ENCODE measurements at regions not wholly inside any gene's neighbourhood (a gene's known extent, or its start where the extent isn't known, plus 50 kb on each side); places are given as distances from the start of the nearest gene placed in this dataset.

DNA sequence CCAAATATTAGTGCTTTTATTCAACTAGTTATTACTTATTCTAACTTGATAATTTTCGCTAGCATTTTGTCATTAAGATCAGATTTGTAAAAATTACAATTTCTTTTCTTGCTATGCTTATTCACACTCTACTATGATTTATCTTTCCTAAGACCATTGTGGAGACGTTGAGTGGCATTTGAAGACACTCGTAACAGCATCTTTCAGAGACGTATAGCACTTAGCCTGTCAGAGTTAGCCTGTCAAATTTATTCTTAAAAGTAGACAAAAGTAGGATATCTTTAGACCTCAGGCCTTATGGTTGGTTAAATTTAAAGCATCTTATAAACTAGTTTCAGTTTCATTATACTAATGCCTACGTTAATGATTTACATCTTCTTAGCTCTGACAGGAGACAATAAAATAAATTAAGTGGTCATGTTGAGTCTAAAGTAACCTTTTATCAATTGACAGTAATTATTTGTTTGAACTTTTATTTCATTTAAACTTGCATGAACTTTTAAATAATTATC is 1410.1 kb downstream of the MRPL39 start (continued):
- no peak for TF ChIP-seq ZBTB26 (tag by site-specific recombination; optimal IDR thresholded peaks at IDR 0.05)
- TF ChIP-seq, protein P1, sequence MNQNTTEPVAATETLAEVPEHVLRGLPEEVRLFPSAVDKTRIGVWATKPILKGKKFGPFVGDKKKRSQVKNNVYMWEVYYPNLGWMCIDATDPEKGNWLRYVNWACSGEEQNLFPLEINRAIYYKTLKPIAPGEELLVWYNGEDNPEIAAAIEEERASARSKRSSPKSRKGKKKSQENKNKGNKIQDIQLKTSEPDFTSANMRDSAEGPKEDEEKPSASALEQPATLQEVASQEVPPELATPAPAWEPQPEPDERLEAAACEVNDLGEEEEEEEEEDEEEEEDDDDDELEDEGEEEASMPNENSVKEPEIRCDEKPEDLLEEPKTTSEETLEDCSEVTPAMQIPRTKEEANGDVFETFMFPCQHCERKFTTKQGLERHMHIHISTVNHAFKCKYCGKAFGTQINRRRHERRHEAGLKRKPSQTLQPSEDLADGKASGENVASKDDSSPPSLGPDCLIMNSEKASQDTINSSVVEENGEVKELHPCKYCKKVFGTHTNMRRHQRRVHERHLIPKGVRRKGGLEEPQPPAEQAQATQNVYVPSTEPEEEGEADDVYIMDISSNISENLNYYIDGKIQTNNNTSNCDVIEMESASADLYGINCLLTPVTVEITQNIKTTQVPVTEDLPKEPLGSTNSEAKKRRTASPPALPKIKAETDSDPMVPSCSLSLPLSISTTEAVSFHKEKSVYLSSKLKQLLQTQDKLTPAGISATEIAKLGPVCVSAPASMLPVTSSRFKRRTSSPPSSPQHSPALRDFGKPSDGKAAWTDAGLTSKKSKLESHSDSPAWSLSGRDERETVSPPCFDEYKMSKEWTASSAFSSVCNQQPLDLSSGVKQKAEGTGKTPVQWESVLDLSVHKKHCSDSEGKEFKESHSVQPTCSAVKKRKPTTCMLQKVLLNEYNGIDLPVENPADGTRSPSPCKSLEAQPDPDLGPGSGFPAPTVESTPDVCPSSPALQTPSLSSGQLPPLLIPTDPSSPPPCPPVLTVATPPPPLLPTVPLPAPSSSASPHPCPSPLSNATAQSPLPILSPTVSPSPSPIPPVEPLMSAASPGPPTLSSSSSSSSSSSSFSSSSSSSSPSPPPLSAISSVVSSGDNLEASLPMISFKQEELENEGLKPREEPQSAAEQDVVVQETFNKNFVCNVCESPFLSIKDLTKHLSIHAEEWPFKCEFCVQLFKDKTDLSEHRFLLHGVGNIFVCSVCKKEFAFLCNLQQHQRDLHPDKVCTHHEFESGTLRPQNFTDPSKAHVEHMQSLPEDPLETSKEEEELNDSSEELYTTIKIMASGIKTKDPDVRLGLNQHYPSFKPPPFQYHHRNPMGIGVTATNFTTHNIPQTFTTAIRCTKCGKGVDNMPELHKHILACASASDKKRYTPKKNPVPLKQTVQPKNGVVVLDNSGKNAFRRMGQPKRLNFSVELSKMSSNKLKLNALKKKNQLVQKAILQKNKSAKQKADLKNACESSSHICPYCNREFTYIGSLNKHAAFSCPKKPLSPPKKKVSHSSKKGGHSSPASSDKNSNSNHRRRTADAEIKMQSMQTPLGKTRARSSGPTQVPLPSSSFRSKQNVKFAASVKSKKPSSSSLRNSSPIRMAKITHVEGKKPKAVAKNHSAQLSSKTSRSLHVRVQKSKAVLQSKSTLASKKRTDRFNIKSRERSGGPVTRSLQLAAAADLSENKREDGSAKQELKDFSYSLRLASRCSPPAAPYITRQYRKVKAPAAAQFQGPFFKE (tag by site-specific recombination; IDR thresholded peaks at IDR 0.05; ENCODE audit: borderline replicate concordance) = no peak
- no peak for TF ChIP-seq ZNF629 (tag by site-specific recombination; IDR thresholded peaks at IDR 0.05)
- TF ChIP-seq ZNF776 (tag by site-specific recombination; IDR thresholded peaks at IDR 0.05; ENCODE audit: borderline replicate concordance) = no peak

GRCh38 chr21:24188506-24188905 is 1418.8 kb downstream of the MRPL39 start:
- Histone ChIP-seq H3K36me3 (ENCODE audit: control insufficient read depth in 2 of 2, insufficient read depth in 1 of 2, low read length in 2 of 2) (no peaks in the 10 kb centered on the region), H3K9me3 (ENCODE audit: control insufficient read depth, insufficient read depth, low read depth, low read length) (no peaks in the 10 kb centered on the region), H3K4me1 (ENCODE audit: control insufficient read depth, insufficient read depth, low read length) (no peaks in the 10 kb centered on the region), H3K4me3 (ENCODE audit: low read depth, low read length) (no peak overlapping the region), H3K27ac (ENCODE audit: extremely low read depth, low read depth, low read length) (no peak overlapping the region)
- CTCF ChIA-PET = no interaction called here
- POLR2A ChIA-PET = no interaction called here
- no peak for TF ChIP-seq ZNF624 (tag by site-specific recombination; IDR thresholded peaks at IDR 0.05)
- no peak for TF ChIP-seq ZNF623 (tag by site-specific recombination; IDR thresholded peaks at IDR 0.05)
- no peak for TF ChIP-seq ZNF37A (tag by site-specific recombination; IDR thresholded peaks at IDR 0.05)
- no peak for TF ChIP-seq ZNF560 (tag by site-specific recombination; IDR thresholded peaks at IDR 0.05; ENCODE audit: borderline replicate concordance)
- TF ChIP-seq ZNF600 (tag by site-specific recombination; IDR thresholded peaks at IDR 0.05) = no peak
- TF ChIP-seq ZNF239 (tag by site-specific recombination; IDR thresholded peaks at IDR 0.05) = no peak
- TF ChIP-seq ZNF658 (tag by site-specific recombination; IDR thresholded peaks at IDR 0.05) = no peak
- TF ChIP-seq ZNF571 (tag by site-specific recombination; IDR thresholded peaks at IDR 0.05) = no peak
- TF ChIP-seq ZNF10 (tag by site-specific recombination; IDR thresholded peaks at IDR 0.05) = no peak
- TF ChIP-seq, protein P2, sequence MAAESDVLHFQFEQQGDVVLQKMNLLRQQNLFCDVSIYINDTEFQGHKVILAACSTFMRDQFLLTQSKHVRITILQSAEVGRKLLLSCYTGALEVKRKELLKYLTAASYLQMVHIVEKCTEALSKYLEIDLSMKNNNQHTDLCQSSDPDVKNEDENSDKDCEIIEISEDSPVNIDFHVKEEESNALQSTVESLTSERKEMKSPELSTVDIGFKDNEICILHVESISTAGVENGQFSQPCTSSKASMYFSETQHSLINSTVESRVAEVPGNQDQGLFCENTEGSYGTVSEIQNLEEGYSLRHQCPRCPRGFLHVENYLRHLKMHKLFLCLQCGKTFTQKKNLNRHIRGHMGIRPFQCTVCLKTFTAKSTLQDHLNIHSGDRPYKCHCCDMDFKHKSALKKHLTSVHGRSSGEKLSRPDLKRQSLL (tag by site-specific recombination; IDR thresholded peaks at IDR 0.05) = no peak
- TF ChIP-seq ZBTB11 (tag by site-specific recombination; conservative IDR thresholded peaks at IDR 0.05; ENCODE audit: low read depth) = no peak
- no peak for TF ChIP-seq ZNF521 (tag by site-specific recombination; IDR thresholded peaks at IDR 0.05)
- TF ChIP-seq ZNF561 (tag by site-specific recombination; IDR thresholded peaks at IDR 0.05; ENCODE audit: borderline replicate concordance) = no peak
- TF ChIP-seq, protein P3, sequence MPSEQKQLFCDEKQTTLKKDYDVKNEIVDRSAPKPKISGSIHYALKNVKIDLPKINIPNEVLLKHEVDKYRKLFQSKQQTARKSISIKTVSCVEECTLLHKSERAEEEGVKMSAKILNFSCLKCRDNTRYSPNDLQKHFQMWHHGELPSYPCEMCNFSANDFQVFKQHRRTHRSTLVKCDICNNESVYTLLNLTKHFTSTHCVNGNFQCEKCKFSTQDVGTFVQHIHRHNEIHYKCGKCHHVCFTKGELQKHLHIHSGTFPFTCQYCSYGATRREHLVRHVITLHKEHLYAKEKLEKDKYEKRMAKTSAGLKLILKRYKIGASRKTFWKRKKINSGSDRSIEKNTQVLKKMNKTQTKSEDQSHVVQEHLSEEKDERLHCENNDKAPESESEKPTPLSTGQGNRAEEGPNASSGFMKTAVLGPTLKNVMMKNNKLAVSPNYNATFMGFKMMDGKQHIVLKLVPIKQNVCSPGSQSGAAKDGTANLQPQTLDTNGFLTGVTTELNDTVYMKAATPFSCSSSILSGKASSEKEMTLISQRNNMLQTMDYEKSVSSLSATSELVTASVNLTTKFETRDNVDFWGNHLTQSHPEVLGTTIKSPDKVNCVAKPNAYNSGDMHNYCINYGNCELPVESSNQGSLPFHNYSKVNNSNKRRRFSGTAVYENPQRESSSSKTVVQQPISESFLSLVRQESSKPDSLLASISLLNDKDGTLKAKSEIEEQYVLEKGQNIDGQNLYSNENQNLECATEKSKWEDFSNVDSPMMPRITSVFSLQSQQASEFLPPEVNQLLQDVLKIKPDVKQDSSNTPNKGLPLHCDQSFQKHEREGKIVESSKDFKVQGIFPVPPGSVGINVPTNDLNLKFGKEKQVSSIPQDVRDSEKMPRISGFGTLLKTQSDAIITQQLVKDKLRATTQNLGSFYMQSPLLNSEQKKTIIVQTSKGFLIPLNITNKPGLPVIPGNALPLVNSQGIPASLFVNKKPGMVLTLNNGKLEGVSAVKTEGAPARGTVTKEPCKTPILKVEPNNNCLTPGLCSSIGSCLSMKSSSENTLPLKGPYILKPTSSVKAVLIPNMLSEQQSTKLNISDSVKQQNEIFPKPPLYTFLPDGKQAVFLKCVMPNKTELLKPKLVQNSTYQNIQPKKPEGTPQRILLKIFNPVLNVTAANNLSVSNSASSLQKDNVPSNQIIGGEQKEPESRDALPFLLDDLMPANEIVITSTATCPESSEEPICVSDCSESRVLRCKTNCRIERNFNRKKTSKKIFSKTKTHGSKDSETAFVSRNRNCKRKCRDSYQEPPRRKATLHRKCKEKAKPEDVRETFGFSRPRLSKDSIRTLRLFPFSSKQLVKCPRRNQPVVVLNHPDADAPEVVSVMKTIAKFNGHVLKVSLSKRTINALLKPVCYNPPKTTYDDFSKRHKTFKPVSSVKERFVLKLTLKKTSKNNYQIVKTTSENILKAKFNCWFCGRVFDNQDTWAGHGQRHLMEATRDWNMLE (tag by site-specific recombination; conservative IDR thresholded peaks at IDR 0.05; ENCODE audit: low read depth) = no peak
- no peak for TF ChIP-seq ZNF501 (tag by site-specific recombination; IDR thresholded peaks at IDR 0.05)
- no peak for TF ChIP-seq ZNF174 (tag by site-specific recombination; IDR thresholded peaks at IDR 0.05)
- TF ChIP-seq ZNF341 (tag by site-specific recombination; IDR thresholded peaks at IDR 0.05; ENCODE audit: low read depth) = no peak

Measured in HEK293 (cell line).